GM12892 (cell line): ENCODE measurements at regions not wholly inside any gene's neighbourhood (a gene's known extent, or its start where the extent isn't known, plus 50 kb on each side); places are given as distances from the start of the nearest gene placed in this dataset.

Experiments used
- POLR2A ChIP-seq: IDR thresholded peaks from 2 replicates; pipeline ENCODE4 v1.6.1; 2011; ENCODE audit warnings: low read depth, low read length, control low read depth
- POLR2AphosphoS5 ChIP-seq: IDR thresholded peaks from 2 replicates; pipeline ENCODE4 v1.6.1; 2011; ENCODE audit warnings: low read depth, low read length, control low read depth

GRCh38 chr2:118321432-118322105 is 233.3 kb downstream of the INSIG2 start:
- TF ChIP-seq POLR2AphosphoS5 (no peak), POLR2A (no peak)
